Osteoblast (primary cell): ENCODE measurements at regions not wholly inside any gene's neighbourhood (a gene's known extent, or its start where the extent isn't known, plus 50 kb on each side); places are given as distances from the start of the nearest gene placed in this dataset.

ENCODE experiments used
- DNase-seq: peaks from one replicate; pipeline ENCODE4 v3.0.0; 2011; ENCODE audit warnings: low spot score, mixed read lengths; ENCODE audit not compliant: insufficient read length; ENCODE audit errors: missing footprints
- H2AFZ ChIP-seq: 2 replicates; pipeline ENCODE4 v1.6.0; 2011; ENCODE audit warnings: mild to moderate bottlenecking, low read length
- H3K27ac ChIP-seq: 2 replicates; pipeline ENCODE4 v1.5.1; 2011; ENCODE audit warnings: mild to moderate bottlenecking, low read depth, low read length, moderate library complexity
- H3K27me3 ChIP-seq: 2 replicates; pipeline ENCODE4 v1.6.0; 2012; ENCODE audit warnings: mild to moderate bottlenecking, control low read depth, inconsistent platforms, low read length, moderate library complexity; ENCODE audit not compliant: insufficient read depth
- H3K36me3 ChIP-seq: 2 replicates; pipeline ENCODE4 v1.5.1; 2011; ENCODE audit warnings: mild to moderate bottlenecking, low read length, control low read depth, moderate library complexity; ENCODE audit not compliant: insufficient read depth
- H3K4me1 ChIP-seq: 2 replicates; pipeline ENCODE4 v1.5.1; 2011; ENCODE audit warnings: mild to moderate bottlenecking, low read length, control low read depth, moderate library complexity; ENCODE audit not compliant: insufficient read depth
- H3K4me2 ChIP-seq: 2 replicates; pipeline ENCODE4 v1.6.0; 2011; ENCODE audit warnings: mild to moderate bottlenecking, low read length; ENCODE audit not compliant: insufficient read depth
- H3K4me3 ChIP-seq: fragments of 200-600 bp; sonication (generic); 3 replicates; pipeline ENCODE4 v1.5.1; 2012; ENCODE audit warnings: mild to moderate bottlenecking, low read length, inconsistent platforms; ENCODE audit not compliant: insufficient read depth
- H3K79me2 ChIP-seq: 2 replicates; pipeline ENCODE4 v1.6.0; 2012; ENCODE audit warnings: mild to moderate bottlenecking, low read length, control low read depth, inconsistent platforms; ENCODE audit not compliant: insufficient read depth
- H3K9me3 ChIP-seq: 2 replicates; pipeline ENCODE4 v1.5.1; 2011; ENCODE audit warnings: low read depth, low read length, control low read depth
- H4K20me1 ChIP-seq: 2 replicates; pipeline ENCODE4 v1.6.0; 2012; ENCODE audit warnings: mild to moderate bottlenecking, low read length, control low read depth; ENCODE audit not compliant: insufficient read depth
- CTCF ChIP-seq: IDR thresholded peaks from 2 replicates; pipeline ENCODE4 v1.5.1; 2011; ENCODE audit warnings: mild to moderate bottlenecking, low read depth, low read length, moderate library complexity; ENCODE audit errors: extremely low read depth

- Histone ChIP-seq H4K20me1 (no peaks in the 10 kb centered on the region), H3K27ac (no peak overlapping the region), H3K9me3 (peaks cover 12% of the 10 kb centered on the region), H3K4me2 (no peak overlapping the region), H3K79me2 (no peaks in the 10 kb centered on the region), H3K27me3 (no peaks in the 10 kb centered on the region), H3K4me1 (no peaks in the 10 kb centered on the region), H2AFZ (no peak overlapping the region), H3K36me3 (no peaks in the 10 kb centered on the region), H3K4me3 (no peak overlapping the region)
- DNase-seq: no peak
- TF ChIP-seq CTCF: no peak
Observed at GRCh38 chr10:130921911-130922440, 389.5 kb downstream of the TCERG1L start.

DNA sequence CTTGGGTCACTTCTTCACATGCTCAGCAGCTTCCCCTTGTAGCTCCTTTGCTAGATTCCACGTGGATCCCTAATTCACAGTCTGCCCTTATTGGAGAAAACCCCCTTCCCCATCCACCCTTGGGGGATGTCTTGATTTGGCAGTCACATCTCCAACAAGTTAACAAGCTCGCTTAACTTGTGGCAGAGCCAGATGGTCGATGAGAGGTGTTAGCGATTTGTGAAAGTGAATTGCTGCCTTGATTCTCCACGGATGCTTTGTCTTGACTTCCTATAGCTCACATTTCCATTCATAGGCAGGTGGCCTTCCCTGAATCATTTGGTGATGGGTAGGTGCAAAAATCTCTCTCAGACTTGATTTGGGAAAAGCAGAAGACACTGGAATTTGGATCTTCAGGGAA lies 387.9 kb downstream of the TCERG1L start:
- no peaks in the 10 kb centered on the region for H4K20me1 ChIP-seq
- no peaks in the 10 kb centered on the region for H3K27me3 ChIP-seq
- H3K4me1 ChIP-seq: no peaks in the 10 kb centered on the region
- no peaks in the 10 kb centered on the region for H3K36me3 ChIP-seq
- no peak overlapping the region for H3K4me2 ChIP-seq
- H3K4me3 ChIP-seq: no peak overlapping the region
- peaks cover 12% of the 10 kb centered on the region for H3K9me3 ChIP-seq
- no peak overlapping the region for H2AFZ ChIP-seq
- no peak for DNase-seq
- H3K79me2 ChIP-seq: no peaks in the 10 kb centered on the region
- no peak for TF ChIP-seq CTCF
- H3K27ac ChIP-seq: no peak overlapping the region

GRCh38 chr10:130924138-130924819 lies 387.2 kb downstream of the TCERG1L start:
- Histone ChIP-seq H3K4me3 (no peak overlapping the region), H4K20me1 (no peaks in the 10 kb centered on the region), H2AFZ (no peak overlapping the region), H3K79me2 (no peaks in the 10 kb centered on the region), H3K27ac (no peak overlapping the region), H3K27me3 (no peaks in the 10 kb centered on the region), H3K4me2 (no peak overlapping the region), H3K36me3 (no peaks in the 10 kb centered on the region), H3K9me3 (peaks cover 12% of the 10 kb centered on the region), H3K4me1 (no peaks in the 10 kb centered on the region)
- no peak for DNase-seq
- no peak for TF ChIP-seq CTCF

- H4K20me1 ChIP-seq: no peaks in the 10 kb centered on the region
- H3K4me1 ChIP-seq: no peaks in the 10 kb centered on the region
- no peak overlapping the region for H3K4me3 ChIP-seq
- peaks cover 12% of the 10 kb centered on the region for H3K9me3 ChIP-seq
- no peak overlapping the region for H3K4me2 ChIP-seq
- no peak for DNase-seq
- no peaks in the 10 kb centered on the region for H3K36me3 ChIP-seq
- H3K27ac ChIP-seq: no peak overlapping the region
- H2AFZ ChIP-seq: no peak overlapping the region
- TF ChIP-seq CTCF: no peak
- H3K27me3 ChIP-seq: no peaks in the 10 kb centered on the region
- no peaks in the 10 kb centered on the region for H3K79me2 ChIP-seq
Observed at GRCh38 chr10:130926442-130926841, 385.1 kb downstream of the TCERG1L start.
